ENCODE measurements at regions not wholly inside any gene's neighbourhood (a gene's known extent, or its start where the extent isn't known, plus 50 kb on each side); places are given as distances from the start of the nearest gene placed in this dataset.
A peak's percentile ranks its signal among the peaks of the same experiment; 100 is the strongest.

GRCh38 chr4:31660916-31661315 is 940.7 kb downstream of the PCDH7 start:
- Histone ChIP-seq H3K27me3 (no peaks in the 10 kb centered on the region), H3K36me3 (no peaks in the 10 kb centered on the region), H3K27ac (no peak overlapping the region), H3K9me3 (no peaks in the 10 kb centered on the region), H3K4me3 (no peak overlapping the region), H3K4me1 (no peaks in the 10 kb centered on the region)
- TF ChIP-seq CTCF (IDR thresholded peaks at IDR 0.05) = no peak
- TF ChIP-seq POLR2A (IDR thresholded peaks at IDR 0.05) = no peak
- no peak for TF ChIP-seq POLR2AphosphoS5 (IDR thresholded peaks at IDR 0.05)
- intact Hi-C loops (cut with DNase I; ENCODE audit: low total_unique reads) = no loop called here
- no peak for DNase-seq (ENCODE audit: low spot score in 2 of 2)

- Histone ChIP-seq H3K4me3 (no peak overlapping the region), H3K27me3 (no peaks in the 10 kb centered on the region), H3K9me3 (no peaks in the 10 kb centered on the region), H3K4me1 (no peaks in the 10 kb centered on the region), H3K36me3 (no peaks in the 10 kb centered on the region), H3K27ac (no peak overlapping the region)
- intact Hi-C loops (cut with DNase I; ENCODE audit: low total_unique reads) = no loop called here
- no peak for DNase-seq (ENCODE audit: low spot score in 2 of 2)
- no peak for TF ChIP-seq CTCF (IDR thresholded peaks at IDR 0.05)
- no peak for TF ChIP-seq POLR2A (IDR thresholded peaks at IDR 0.05)
- no peak for TF ChIP-seq POLR2AphosphoS5 (IDR thresholded peaks at IDR 0.05)
Observed at GRCh38 chr4:31662951-31663350, 942.8 kb downstream of the PCDH7 start.

- TF ChIP-seq POLR2AphosphoS5 (IDR thresholded peaks at IDR 0.05) (no peak), POLR2A (IDR thresholded peaks at IDR 0.05) (no peak), CTCF (IDR thresholded peaks at IDR 0.05) (no peak)
- Histone ChIP-seq H3K4me1 (no peaks in the 10 kb centered on the region), H3K27me3 (no peaks in the 10 kb centered on the region), H3K9me3 (no peaks in the 10 kb centered on the region), H3K4me3 (no peak overlapping the region), H3K36me3 (no peaks in the 10 kb centered on the region), H3K27ac (no peak overlapping the region)
- intact Hi-C loops (cut with DNase I; ENCODE audit: low total_unique reads) = no loop called here
- DNase-seq (ENCODE audit: low spot score in 2 of 2) = no peak
Observed at GRCh38 chr4:31667686-31668085, 947.5 kb downstream of the PCDH7 start.

GRCh38 chr4:31674313-31674947 is 954.3 kb downstream of the PCDH7 start:
- no peak for DNase-seq (ENCODE audit: low spot score in 2 of 2)
- Histone ChIP-seq H3K36me3 (no peaks in the 10 kb centered on the region), H3K4me1 (no peaks in the 10 kb centered on the region), H3K9me3 (no peaks in the 10 kb centered on the region), H3K27me3 (no peaks in the 10 kb centered on the region), H3K4me3 (no peak overlapping the region), H3K27ac (no peak overlapping the region)
- TF ChIP-seq CTCF (IDR thresholded peaks at IDR 0.05) (peak in 1 of 3 donors; percentile 15), POLR2A (IDR thresholded peaks at IDR 0.05) (no peak)
- intact Hi-C loops (cut with DNase I; ENCODE audit: low total_unique reads) = no loop called here

GRCh38 chr4:31678356-31678755 is 958.2 kb downstream of the PCDH7 start:
- Histone ChIP-seq H3K4me1 (no peaks in the 10 kb centered on the region), H3K27ac (no peak overlapping the region), H3K9me3 (no peaks in the 10 kb centered on the region), H3K4me3 (no peak overlapping the region), H3K36me3 (no peaks in the 10 kb centered on the region), H3K27me3 (no peaks in the 10 kb centered on the region)
- no peak for TF ChIP-seq POLR2AphosphoS5 (IDR thresholded peaks at IDR 0.05)
- DNase-seq (ENCODE audit: low spot score in 2 of 2) = no peak
- intact Hi-C loops (cut with DNase I; ENCODE audit: low total_unique reads) = no loop called here

- no peak overlapping the region for H3K4me3 ChIP-seq
- no peaks in the 10 kb centered on the region for H3K27me3 ChIP-seq
- H3K36me3 ChIP-seq = no peaks in the 10 kb centered on the region
- TF ChIP-seq POLR2AphosphoS5 (IDR thresholded peaks at IDR 0.05) (no peak), CTCF (IDR thresholded peaks at IDR 0.05) (no peak), POLR2A (IDR thresholded peaks at IDR 0.05) (no peak)
- no peaks in the 10 kb centered on the region for H3K4me1 ChIP-seq
- intact Hi-C loops (cut with DNase I; ENCODE audit: low total_unique reads) = no loop called here
- no peaks in the 10 kb centered on the region for H3K9me3 ChIP-seq
- no peak overlapping the region for H3K27ac ChIP-seq
- DNase-seq (ENCODE audit: low spot score in 2 of 2) = no peak
Observed at GRCh38 chr4:31682796-31683195, 962.6 kb downstream of the PCDH7 start.
